ENCODE measurements at regions not wholly inside any gene's neighbourhood (a gene's known extent, or its start where the extent isn't known, plus 50 kb on each side); places are given as distances from the start of the nearest gene placed in this dataset.

GRCh38 chr21:34298534-34299167, 65.2 kb upstream of the KCNE2 start:
- no peak overlapping the region for H3K27ac ChIP-seq
- H3K4me3 ChIP-seq = no peak overlapping the region
- no peak for TF ChIP-seq CTCF (IDR thresholded peaks at IDR 0.05)
- no peak for DNase-seq (ENCODE audit: low spot score)

- Histone ChIP-seq H3K4me3 (no peak overlapping the region), H3K27ac (no peak overlapping the region)
- DNase-seq (ENCODE audit: low spot score) = no peak
- TF ChIP-seq CTCF (IDR thresholded peaks at IDR 0.05) = no peak
Observed at GRCh38 chr21:34299168-34299539, 64.7 kb upstream of the KCNE2 start.

GRCh38 chr21:34302521-34302920, 61.3 kb upstream of the KCNE2 start:
- TF ChIP-seq CTCF (IDR thresholded peaks at IDR 0.05) = no peak
- DNase-seq (ENCODE audit: low spot score) = no peak
- Histone ChIP-seq H3K4me3 (no peak overlapping the region), H3K27ac (no peak overlapping the region)

GRCh38 chr21:34305605-34306604, 57.9 kb upstream of the KCNE2 start:
- no peak for TF ChIP-seq CTCF (IDR thresholded peaks at IDR 0.05)
- Histone ChIP-seq H3K27ac (peak overlapping the region; percentile 52 to 85), H3K4me3 (no peak overlapping the region)
- DNase-seq (ENCODE audit: low spot score) = no peak

GRCh38 chr21:34307991-34308532, 55.7 kb upstream of the KCNE2 start:
- TF ChIP-seq CTCF (IDR thresholded peaks at IDR 0.05) = no peak
- Histone ChIP-seq H3K27ac (no peak overlapping the region), H3K4me3 (no peak overlapping the region)
- no peak for DNase-seq (ENCODE audit: low spot score)

GRCh38 chr21:34311561-34312330, 52.1 kb upstream of the KCNE2 start:
- no peak for TF ChIP-seq CTCF (IDR thresholded peaks at IDR 0.05)
- no peak for DNase-seq (ENCODE audit: low spot score)
- Histone ChIP-seq H3K27ac (no peak overlapping the region), H3K4me3 (no peak overlapping the region)
